ENCODE measurements at regions not wholly inside any gene's neighbourhood (a gene's known extent, or its start where the extent isn't known, plus 50 kb on each side); places are given as distances from the start of the nearest gene placed in this dataset.

GRCh38 chr2:151032741-151033191, 228.9 kb downstream of the RBM43 start:
- DNase-seq (no peak), ATAC-seq (no peak)

GRCh38 chr2:151030663-151031230, 230.9 kb downstream of the RBM43 start:
- ATAC-seq (no peak), DNase-seq (peak; percentile 8)

GRCh38 chr2:151029406-151030157, 232.1 kb downstream of the RBM43 start:
- DNase-seq: no peak
- no peak for ATAC-seq

- no peak for ATAC-seq
- DNase-seq: no peak
These were observed 232.9 kb downstream of the RBM43 start for GRCh38 chr2:151028691-151029176.

- DNase-seq (no peak), ATAC-seq (no peak)
These were observed 234.5 kb downstream of the RBM43 start for GRCh38 chr2:151027151-151027550.

GRCh38 chr2:151025816-151026215, 235.8 kb downstream of the RBM43 start:
- ATAC-seq: no peak

GRCh38 chr2:151024696-151025251, 236.9 kb downstream of the RBM43 start:
- ATAC-seq: no peak

More at GRCh38 chr2:151025816-151026215, 235.8 kb downstream of the RBM43 start:
- DNase-seq: no peak

GRCh38 chr2:151021747-151022452, 239.8 kb downstream of the RBM43 start:
- ATAC-seq (no peak), DNase-seq (no peak)

More at GRCh38 chr2:151024696-151025251, 236.9 kb downstream of the RBM43 start:
- DNase-seq: no peak

- ATAC-seq (no peak), DNase-seq (no peak)
These were observed 241.3 kb downstream of the RBM43 start for GRCh38 chr2:151020411-151020810.

GRCh38 chr2:151009437-151010175, 252.1 kb downstream of the RBM43 start:
- ATAC-seq: no peak
- DNase-seq: no peak

GRCh38 chr2:151007365-151007764, 254.3 kb downstream of the RBM43 start:
- ATAC-seq (no peak), DNase-seq (no peak)

GRCh38 chr2:151002959-151003600, 258.6 kb downstream of the RBM43 start:
- DNase-seq: no peak
- ATAC-seq: no peak

- ATAC-seq (no peak), DNase-seq (no peak)
These were observed 263.8 kb downstream of the RBM43 start for GRCh38 chr2:150997702-150998440.

GRCh38 chr2:150997066-150997465, 264.6 kb downstream of the RBM43 start:
- DNase-seq (no peak), ATAC-seq (no peak)

GRCh38 chr2:150994076-150994475, 267.6 kb downstream of the RBM43 start:
- no peak for ATAC-seq
- no peak for DNase-seq

- DNase-seq (no peak), ATAC-seq (no peak)
These were observed 271.7 kb downstream of the RBM43 start for GRCh38 chr2:150989969-150990368.

GRCh38 chr2:150985741-150986140, 275.9 kb downstream of the RBM43 start:
- ATAC-seq: no peak
- no peak for DNase-seq

- ATAC-seq (no peak), DNase-seq (no peak)
These were observed 278.3 kb downstream of the RBM43 start for GRCh38 chr2:150983314-150983897.

GRCh38 chr2:150981826-150982225, 279.8 kb downstream of the RBM43 start:
- DNase-seq: no peak
- ATAC-seq: no peak

GRCh38 chr2:150978053-150978452, 283.6 kb downstream of the RBM43 start:
- DNase-seq (no peak), ATAC-seq (no peak)
